ENCODE measurements at regions not wholly inside any gene's neighbourhood (a gene's known extent, or its start where the extent isn't known, plus 50 kb on each side); places are given as distances from the start of the nearest gene placed in this dataset.

DNA sequence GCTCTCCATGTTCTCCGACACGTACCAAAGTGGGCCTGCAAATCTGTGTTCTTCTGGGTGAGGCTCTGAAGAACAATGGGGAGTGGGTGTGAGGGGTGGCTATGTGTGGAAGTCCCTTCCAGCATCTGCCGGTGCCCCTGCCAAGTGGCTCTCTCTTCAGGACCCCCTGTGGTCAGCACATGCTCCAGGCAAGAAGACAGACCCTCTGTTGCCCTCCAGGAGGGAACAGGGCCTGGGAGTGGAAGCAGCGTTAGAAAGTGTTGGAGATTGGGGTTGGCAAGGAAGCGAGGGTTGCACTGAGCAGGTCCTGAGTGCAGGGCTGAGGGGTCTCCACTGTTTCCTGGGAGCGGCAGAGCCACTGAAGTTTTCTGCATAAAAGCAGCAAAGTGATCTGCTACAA lies 60.5 kb downstream of the EMX2 start:
- H3K79me2 ChIP-seq (replicated peaks; ENCODE audit: insufficient read depth) = no peaks in the 10 kb centered on the region
- no peaks in the 10 kb centered on the region for H3F3A ChIP-seq (replicated peaks; ENCODE audit: low read depth)
- Mint-ChIP-seq H3K36me3 (ENCODE audit: low read depth) (no peaks in the 10 kb centered on the region), H3K27ac (no peak overlapping the region), H3K27me3 (ENCODE audit: insufficient read depth, low read depth, poor library complexity) (peaks cover 15% of the 10 kb centered on the region), H3K4me1 (peaks cover 4% of the 10 kb centered on the region; the same call in 2 of the 3 replicates), H3K9me3 (no peaks in the 10 kb centered on the region; the same call in 2 of the 3 replicates), H3K4me3 (no peak overlapping the region)
- no peaks in the 10 kb centered on the region for H3K27me3 ChIP-seq (ENCODE audit: insufficient read depth)
- H3K27ac ChIP-seq (ENCODE audit: low read depth) = no peak overlapping the region
- no peaks in the 10 kb centered on the region for H3K36me3 ChIP-seq (ENCODE audit: insufficient read depth)
- H3K9me2 ChIP-seq (ENCODE audit: insufficient read depth) = peaks cover 4% of the 10 kb centered on the region; the same call in 1 of the 2 replicates
- no peaks in the 10 kb centered on the region for H4K20me1 ChIP-seq (replicated peaks; ENCODE audit: insufficient read depth)
- H3K4me2 ChIP-seq = no peak overlapping the region
- no peaks in the 10 kb centered on the region; the same call in 1 of the 2 replicates for H3K4me1 ChIP-seq (ENCODE audit: insufficient read depth)
- DNase-seq (ENCODE audit: low spot score) (no peak), ATAC-seq (no peak)
- no peak overlapping the region for H3K4me3 ChIP-seq
- no peak overlapping the region for H2AFZ ChIP-seq
- TF ChIP-seq POLR2AphosphoS5 (IDR thresholded peaks at IDR 0.05; ENCODE audit: low read depth) (no peak), EZH2phosphoT487 (IDR thresholded peaks at IDR 0.05; ENCODE audit: unreplicated experiment) (no peak), JUNB (IDR thresholded peaks at IDR 0.05; ENCODE audit: unreplicated experiment) (no peak), NANOG (IDR thresholded peaks at IDR 0.05; ENCODE audit: borderline replicate concordance) (no peak), CREB1 (CRISPR knock-in tag; IDR thresholded peaks at IDR 0.05; ENCODE audit: low read depth) (no peak), ZNF331 (CRISPR knock-in tag; IDR thresholded peaks at IDR 0.05; ENCODE audit: low read depth) (no peak), STAT1 (IDR thresholded peaks at IDR 0.05; ENCODE audit: unreplicated experiment) (no peak), EZH2 (IDR thresholded peaks at IDR 0.05; ENCODE audit: low read depth, unreplicated experiment) (no peak), ZNF114 (CRISPR knock-in tag; IDR thresholded peaks at IDR 0.05) (no peak)
- TF ChIP-seq, protein P1, sequence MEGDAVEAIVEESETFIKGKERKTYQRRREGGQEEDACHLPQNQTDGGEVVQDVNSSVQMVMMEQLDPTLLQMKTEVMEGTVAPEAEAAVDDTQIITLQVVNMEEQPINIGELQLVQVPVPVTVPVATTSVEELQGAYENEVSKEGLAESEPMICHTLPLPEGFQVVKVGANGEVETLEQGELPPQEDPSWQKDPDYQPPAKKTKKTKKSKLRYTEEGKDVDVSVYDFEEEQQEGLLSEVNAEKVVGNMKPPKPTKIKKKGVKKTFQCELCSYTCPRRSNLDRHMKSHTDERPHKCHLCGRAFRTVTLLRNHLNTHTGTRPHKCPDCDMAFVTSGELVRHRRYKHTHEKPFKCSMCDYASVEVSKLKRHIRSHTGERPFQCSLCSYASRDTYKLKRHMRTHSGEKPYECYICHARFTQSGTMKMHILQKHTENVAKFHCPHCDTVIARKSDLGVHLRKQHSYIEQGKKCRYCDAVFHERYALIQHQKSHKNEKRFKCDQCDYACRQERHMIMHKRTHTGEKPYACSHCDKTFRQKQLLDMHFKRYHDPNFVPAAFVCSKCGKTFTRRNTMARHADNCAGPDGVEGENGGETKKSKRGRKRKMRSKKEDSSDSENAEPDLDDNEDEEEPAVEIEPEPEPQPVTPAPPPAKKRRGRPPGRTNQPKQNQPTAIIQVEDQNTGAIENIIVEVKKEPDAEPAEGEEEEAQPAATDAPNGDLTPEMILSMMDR (conservative IDR thresholded peaks at IDR 0.05; ENCODE audit: low read depth in 2 of 2) = no peak
- TF ChIP-seq, protein P2, sequence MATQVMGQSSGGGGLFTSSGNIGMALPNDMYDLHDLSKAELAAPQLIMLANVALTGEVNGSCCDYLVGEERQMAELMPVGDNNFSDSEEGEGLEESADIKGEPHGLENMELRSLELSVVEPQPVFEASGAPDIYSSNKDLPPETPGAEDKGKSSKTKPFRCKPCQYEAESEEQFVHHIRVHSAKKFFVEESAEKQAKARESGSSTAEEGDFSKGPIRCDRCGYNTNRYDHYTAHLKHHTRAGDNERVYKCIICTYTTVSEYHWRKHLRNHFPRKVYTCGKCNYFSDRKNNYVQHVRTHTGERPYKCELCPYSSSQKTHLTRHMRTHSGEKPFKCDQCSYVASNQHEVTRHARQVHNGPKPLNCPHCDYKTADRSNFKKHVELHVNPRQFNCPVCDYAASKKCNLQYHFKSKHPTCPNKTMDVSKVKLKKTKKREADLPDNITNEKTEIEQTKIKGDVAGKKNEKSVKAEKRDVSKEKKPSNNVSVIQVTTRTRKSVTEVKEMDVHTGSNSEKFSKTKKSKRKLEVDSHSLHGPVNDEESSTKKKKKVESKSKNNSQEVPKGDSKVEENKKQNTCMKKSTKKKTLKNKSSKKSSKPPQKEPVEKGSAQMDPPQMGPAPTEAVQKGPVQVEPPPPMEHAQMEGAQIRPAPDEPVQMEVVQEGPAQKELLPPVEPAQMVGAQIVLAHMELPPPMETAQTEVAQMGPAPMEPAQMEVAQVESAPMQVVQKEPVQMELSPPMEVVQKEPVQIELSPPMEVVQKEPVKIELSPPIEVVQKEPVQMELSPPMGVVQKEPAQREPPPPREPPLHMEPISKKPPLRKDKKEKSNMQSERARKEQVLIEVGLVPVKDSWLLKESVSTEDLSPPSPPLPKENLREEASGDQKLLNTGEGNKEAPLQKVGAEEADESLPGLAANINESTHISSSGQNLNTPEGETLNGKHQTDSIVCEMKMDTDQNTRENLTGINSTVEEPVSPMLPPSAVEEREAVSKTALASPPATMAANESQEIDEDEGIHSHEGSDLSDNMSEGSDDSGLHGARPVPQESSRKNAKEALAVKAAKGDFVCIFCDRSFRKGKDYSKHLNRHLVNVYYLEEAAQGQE (IDR thresholded peaks at IDR 0.05; ENCODE audit: unreplicated experiment) = no peak
- TF ChIP-seq, protein P3, sequence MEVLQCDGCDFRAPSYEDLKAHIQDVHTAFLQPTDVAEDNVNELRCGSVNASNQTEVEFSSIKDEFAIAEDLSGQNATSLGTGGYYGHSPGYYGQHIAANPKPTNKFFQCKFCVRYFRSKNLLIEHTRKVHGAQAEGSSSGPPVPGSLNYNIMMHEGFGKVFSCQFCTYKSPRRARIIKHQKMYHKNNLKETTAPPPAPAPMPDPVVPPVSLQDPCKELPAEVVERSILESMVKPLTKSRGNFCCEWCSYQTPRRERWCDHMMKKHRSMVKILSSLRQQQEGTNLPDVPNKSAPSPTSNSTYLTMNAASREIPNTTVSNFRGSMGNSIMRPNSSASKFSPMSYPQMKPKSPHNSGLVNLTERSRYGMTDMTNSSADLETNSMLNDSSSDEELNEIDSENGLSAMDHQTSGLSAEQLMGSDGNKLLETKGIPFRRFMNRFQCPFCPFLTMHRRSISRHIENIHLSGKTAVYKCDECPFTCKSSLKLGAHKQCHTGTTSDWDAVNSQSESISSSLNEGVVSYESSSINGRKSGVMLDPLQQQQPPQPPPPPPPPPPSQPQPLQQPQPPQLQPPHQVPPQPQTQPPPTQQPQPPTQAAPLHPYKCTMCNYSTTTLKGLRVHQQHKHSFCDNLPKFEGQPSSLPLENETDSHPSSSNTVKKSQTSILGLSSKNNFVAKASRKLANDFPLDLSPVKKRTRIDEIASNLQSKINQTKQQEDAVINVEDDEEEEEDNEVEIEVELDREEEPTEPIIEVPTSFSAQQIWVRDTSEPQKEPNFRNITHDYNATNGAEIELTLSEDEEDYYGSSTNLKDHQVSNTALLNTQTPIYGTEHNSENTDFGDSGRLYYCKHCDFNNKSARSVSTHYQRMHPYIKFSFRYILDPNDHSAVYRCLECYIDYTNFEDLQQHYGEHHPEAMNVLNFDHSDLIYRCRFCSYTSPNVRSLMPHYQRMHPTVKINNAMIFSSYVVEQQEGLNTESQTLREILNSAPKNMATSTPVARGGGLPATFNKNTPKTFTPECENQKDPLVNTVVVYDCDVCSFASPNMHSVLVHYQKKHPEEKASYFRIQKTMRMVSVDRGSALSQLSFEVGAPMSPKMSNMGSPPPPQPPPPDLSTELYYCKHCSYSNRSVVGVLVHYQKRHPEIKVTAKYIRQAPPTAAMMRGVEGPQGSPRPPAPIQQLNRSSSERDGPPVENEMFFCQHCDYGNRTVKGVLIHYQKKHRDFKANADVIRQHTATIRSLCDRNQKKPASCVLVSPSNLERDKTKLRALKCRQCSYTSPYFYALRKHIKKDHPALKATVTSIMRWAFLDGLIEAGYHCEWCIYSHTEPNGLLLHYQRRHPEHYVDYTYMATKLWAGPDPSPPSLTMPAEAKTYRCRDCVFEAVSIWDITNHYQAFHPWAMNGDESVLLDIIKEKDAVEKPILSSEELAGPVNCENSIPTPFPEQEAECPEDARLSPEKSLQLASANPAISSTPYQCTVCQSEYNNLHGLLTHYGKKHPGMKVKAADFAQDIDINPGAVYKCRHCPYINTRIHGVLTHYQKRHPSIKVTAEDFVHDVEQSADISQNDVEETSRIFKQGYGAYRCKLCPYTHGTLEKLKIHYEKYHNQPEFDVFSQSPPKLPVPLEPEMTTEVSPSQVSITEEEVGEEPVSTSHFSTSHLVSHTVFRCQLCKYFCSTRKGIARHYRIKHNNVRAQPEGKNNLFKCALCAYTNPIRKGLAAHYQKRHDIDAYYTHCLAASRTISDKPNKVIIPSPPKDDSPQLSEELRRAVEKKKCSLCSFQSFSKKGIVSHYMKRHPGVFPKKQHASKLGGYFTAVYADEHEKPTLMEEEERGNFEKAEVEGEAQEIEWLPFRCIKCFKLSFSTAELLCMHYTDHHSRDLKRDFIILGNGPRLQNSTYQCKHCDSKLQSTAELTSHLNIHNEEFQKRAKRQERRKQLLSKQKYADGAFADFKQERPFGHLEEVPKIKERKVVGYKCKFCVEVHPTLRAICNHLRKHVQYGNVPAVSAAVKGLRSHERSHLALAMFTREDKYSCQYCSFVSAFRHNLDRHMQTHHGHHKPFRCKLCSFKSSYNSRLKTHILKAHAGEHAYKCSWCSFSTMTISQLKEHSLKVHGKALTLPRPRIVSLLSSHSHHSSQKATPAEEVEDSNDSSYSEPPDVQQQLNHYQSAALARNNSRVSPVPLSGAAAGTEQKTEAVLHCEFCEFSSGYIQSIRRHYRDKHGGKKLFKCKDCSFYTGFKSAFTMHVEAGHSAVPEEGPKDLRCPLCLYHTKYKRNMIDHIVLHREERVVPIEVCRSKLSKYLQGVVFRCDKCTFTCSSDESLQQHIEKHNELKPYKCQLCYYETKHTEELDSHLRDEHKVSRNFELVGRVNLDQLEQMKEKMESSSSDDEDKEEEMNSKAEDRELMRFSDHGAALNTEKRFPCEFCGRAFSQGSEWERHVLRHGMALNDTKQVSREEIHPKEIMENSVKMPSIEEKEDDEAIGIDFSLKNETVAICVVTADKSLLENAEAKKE (CRISPR knock-in tag; IDR thresholded peaks at IDR 0.05) = no peak
- TF ChIP-seq, protein P4, sequence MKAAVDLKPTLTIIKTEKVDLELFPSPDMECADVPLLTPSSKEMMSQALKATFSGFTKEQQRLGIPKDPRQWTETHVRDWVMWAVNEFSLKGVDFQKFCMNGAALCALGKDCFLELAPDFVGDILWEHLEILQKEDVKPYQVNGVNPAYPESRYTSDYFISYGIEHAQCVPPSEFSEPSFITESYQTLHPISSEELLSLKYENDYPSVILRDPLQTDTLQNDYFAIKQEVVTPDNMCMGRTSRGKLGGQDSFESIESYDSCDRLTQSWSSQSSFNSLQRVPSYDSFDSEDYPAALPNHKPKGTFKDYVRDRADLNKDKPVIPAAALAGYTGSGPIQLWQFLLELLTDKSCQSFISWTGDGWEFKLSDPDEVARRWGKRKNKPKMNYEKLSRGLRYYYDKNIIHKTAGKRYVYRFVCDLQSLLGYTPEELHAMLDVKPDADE (IDR thresholded peaks at IDR 0.05) = no peak

All from GM23338 (cell line).